GM19468 (cell line): ENCODE measurements at regions not wholly inside any gene's neighbourhood (a gene's known extent, or its start where the extent isn't known, plus 50 kb on each side); places are given as distances from the start of the nearest gene placed in this dataset.

Experiments
- ATAC-seq: cut with Tn5 transposase; IDR thresholded peaks from one replicate; pipeline ENCODE4 v1.9.1; 2021; ENCODE audit warnings: mild to moderate bottlenecking, moderate library complexity, moderate number of reproducible peaks; ENCODE audit not compliant: unreplicated experiment; ENCODE audit errors: extremely low read depth

GRCh38 chr1:209316929-209317328, 266.6 kb upstream of the CAMK1G start:
- no peak for ATAC-seq

DNA sequence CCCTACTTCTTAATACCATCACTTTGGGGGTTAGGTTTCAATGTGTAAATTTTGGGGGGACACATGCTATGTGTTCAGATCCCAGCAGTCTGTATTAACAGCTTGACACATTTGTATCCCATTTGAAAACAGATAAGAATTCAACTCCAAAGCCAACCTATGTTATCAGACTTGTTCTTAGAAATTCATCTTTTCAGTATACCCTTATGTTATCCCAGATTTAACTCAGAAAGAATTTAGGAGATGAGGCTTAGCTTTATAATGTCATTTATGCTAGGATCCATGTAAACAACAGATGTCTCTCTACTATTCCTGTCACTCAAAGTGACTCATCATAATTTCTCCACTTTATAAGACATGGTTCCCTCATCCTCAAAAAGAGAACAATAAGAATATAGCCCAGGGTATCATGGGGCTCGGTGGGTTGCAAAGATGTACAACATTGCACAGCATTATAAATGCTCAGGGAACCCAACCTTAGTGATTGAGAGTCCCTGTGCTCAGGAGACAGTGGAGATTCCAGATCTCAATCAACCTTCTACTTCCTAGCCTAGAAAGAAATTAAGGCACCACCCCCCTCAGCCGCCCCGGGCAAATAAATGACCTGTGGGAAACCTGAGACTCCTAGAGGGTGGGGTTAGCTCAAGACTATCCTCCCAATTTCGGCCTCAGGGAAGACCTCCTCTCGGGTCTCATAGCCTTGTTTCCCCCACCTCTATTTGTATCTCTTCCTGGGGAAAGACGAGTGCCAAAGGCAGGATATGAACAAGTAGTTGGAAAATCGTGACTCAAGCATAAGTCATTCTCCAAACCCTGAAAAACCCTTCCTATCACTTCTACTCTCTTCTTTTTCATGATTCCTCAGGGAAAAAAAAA, 265.1 kb upstream of the CAMK1G start:
- no peak for ATAC-seq

DNA sequence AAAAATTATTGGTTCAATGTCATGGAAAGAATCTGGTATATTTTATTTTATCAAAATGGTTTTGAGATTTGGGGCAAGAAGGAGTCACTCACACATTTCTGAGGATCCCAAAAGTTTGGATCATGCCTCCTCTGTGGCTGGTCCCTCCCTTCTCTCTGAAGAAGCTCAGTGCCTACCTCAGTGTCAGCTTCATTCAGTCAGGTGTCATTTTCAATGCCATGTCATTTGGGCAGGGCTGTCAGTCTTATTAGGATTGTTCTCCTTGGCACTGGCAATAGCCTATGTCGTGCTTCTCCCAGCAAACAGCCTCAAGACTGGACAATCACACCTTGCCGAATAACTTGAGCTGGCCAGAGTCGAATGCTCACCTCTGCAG, 264.5 kb upstream of the CAMK1G start:
- ATAC-seq, result no peak

DNA sequence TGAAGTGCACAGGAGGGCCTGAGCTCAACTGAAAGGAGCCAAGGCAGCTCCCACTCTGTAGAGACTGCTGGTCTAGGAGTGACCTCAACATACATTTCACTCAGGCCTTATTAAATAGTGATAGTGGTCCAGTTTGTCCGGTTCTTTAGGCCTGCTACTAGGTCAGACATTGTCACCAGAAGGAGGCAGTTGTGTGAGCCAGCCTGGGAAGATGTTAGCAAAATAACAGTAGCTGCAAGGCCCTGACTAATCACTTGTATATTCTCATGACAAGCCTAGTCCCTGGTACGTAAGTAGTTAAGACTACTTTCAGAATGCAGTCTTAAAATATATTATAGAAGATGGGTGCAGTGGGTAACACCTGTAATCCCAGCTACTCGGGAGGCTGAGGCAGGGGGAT, 264.0 kb upstream of the CAMK1G start:
- no peak for ATAC-seq

GRCh38 chr1:209323743-209324142, 259.8 kb upstream of the CAMK1G start:
- ATAC-seq, result no peak

- no peak for ATAC-seq
These were observed 258.3 kb upstream of the CAMK1G start for GRCh38 chr1:209324901-209325871.

DNA sequence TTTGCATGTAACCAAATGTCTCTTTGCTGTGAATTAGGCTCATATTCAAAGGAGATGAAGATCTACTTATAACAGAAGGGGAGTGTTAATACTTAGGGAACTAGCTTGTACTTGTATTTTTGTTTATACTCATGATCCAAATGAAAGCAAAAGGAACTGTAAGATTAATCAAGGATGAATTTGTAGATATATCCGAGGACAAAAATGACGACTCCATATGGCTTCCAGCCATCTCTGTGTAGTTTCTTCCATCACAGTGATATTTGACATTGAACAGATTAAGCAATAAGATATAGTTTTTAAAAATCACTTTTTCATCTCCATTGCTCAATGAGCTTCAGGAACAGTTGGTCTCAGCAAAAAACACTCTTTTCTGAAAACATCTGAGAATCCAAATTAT, 257.4 kb upstream of the CAMK1G start:
- no peak for ATAC-seq

DNA sequence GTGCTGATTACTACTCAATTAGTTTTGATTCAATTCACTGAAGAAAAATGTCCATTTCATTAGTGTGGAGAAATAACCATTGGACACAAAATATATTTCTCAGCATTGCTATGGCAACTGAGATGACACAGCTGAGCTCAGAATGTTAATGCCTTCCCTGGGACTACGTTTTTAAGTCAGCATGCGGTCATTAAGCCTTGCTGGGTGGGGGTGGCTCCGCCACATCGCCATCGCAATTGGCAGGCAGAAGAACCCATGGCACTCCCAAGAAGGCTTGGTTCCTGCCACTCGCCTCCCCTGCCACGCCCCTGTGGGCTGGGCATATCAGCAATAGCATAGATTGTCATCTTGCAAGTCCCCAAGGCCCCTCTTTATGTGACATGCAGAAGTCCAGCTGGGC, 256.7 kb upstream of the CAMK1G start:
- no peak for ATAC-seq

DNA sequence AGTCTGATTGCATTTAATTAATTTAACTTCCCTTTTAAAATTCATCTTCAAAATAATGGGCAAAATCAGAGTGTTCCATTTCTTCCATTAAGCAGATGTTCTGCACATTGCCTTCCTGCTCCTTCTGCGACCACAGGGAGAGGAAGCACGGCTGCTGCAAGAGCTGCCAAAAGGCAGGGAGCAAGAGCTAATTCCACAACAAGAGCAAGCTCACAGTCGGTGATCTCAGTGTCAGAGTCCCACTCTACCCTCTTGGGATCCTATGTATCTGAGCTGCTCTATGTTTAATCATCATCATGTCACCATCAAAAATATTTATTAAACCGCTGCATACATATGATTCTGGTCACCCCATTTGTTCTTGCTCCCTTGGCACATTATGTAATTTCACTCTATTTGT, 255.3 kb upstream of the CAMK1G start:
- no peak for ATAC-seq

GRCh38 chr1:209335178-209335577, 248.3 kb upstream of the CAMK1G start:
- peak; percentile 63 for ATAC-seq

GRCh38 chr1:209341146-209341545, 242.4 kb upstream of the CAMK1G start:
- no peak for ATAC-seq

- ATAC-seq, result no peak
These were observed 241.7 kb upstream of the CAMK1G start for GRCh38 chr1:209341673-209342420.

- ATAC-seq, result no peak
These were observed 240.9 kb upstream of the CAMK1G start for GRCh38 chr1:209342441-209343175.

DNA sequence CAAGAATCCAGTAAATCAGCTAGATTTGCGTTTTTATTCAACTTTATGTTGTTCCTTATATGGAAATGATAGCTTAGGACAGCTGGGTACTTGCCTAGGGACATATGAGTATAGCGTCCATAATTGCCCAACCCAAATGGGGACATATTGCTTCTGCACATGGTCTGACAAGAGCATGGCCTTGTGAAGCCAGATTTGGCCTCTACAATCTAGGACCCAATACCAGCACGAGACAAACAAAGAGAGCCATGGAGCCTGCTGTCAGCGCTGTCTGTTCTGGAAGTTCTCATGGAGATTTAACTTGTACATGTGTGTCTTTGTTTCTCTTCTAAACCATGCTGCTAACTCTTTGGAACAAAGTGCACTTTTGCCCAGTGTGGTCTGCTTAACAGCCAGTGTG, 240.0 kb upstream of the CAMK1G start:
- ATAC-seq, result no peak

- no peak for ATAC-seq
These were observed 239.4 kb upstream of the CAMK1G start for GRCh38 chr1:209344156-209344555.

- ATAC-seq, result no peak
These were observed 233.9 kb upstream of the CAMK1G start for GRCh38 chr1:209349363-209350308.

GRCh38 chr1:209353053-209353452, 230.5 kb upstream of the CAMK1G start:
- no peak for ATAC-seq

GRCh38 chr1:209354111-209354839, 229.2 kb upstream of the CAMK1G start:
- ATAC-seq, result peak; percentile 44
